Tibial artery (tissue), 4 donors: ENCODE measurements at regions not wholly inside any gene's neighbourhood (a gene's known extent, or its start where the extent isn't known, plus 50 kb on each side); places are given as distances from the start of the nearest gene placed in this dataset.

Experiments
- DNase-seq, 2 donors: peaks; one replicate each; pipeline ENCODE4 v3.0.0-alpha.2; 2019
- H3K27ac ChIP-seq, 2 donors: fragments of 200-600 bp; sonication (generic) in 1 of 2; 1 replicate in 1 of 2; 2 replicates in 1 of 2; pipeline ENCODE4 v1.5.1; 2018 to 2019; ENCODE audit warnings: mild to moderate bottlenecking in 1 of 2
- H3K27me3 ChIP-seq, 2 donors: fragments of 200-600 bp; sonication (generic) in 1 of 2; one replicate each; pipeline versions ENCODE4 v1.5.1 to v1.6.0; 2016 to 2019
- H3K36me3 ChIP-seq, 3 donors: fragments of 200-600 bp; sonication (generic) in 2 of 3; one replicate each; pipeline ENCODE4 v1.5.1; 2016 to 2019; ENCODE audit warnings: mild to moderate bottlenecking in 2 of 3
- H3K4me1 ChIP-seq, 4 donors: fragments of 200-600 bp; sonication (generic) in 2 of 4; 1 replicate in 3 of 4; 2 replicates in 1 of 4; pipeline ENCODE4 v1.5.1; 2016 to 2019
- H3K4me3 ChIP-seq, 2 donors: fragments of 200-600 bp; sonication (generic) in 1 of 2; 1 replicate in 1 of 2; 2 replicates in 1 of 2; pipeline ENCODE4 v1.5.1; 2018 to 2019; ENCODE audit warnings: mild to moderate bottlenecking in 2 of 2
- H3K9me3 ChIP-seq, 3 donors: fragments of 200-600 bp; sonication (generic) in 1 of 3; one replicate each; pipeline ENCODE4 v1.5.1; 2016 to 2019
- CTCF ChIP-seq, 2 experiments: fragments of 200-600 bp in 1 of 2; fragments of 450-650 bp in 1 of 2; IDR thresholded peaks; one replicate each; pipeline ENCODE4 v1.5.1; 2017 to 2019; ENCODE audit warnings: antibody characterized with exemption in 2 of 2, mild to moderate bottlenecking in 1 of 2, moderate library complexity in 1 of 2
- intact Hi-C: fragments of 100-400 bp; cut with DNase I; formaldehyde crosslinking; loops from one replicate; pipeline ENCODE4 v1.15.0; 2023; ENCODE audit warnings: low total_unique reads

DNA sequence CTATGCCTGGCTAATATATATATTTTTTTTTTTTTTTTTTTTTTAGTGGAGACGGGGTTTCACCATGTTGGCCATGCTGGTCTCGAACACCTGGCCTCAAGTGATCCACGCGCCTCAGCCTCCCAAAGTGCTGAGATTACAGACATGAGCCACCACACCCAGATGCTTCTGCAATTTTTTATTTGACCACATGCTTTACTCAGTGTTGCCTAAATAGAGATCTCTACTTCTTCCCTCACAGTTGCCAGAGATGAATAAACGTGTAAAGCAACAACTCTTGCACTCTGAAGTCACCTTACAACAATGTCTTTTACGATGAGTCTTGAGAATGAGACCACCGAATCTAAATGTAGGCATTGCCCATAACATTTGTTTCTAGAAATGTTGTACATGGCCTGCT lies 107.9 kb upstream of the FRMD4A start:
- no peaks in the 10 kb centered on the region for H3K27me3 ChIP-seq
- no peaks in the 10 kb centered on the region for H3K36me3 ChIP-seq
- no peak for DNase-seq
- no peak overlapping the region for H3K27ac ChIP-seq
- no peak for TF ChIP-seq CTCF (IDR thresholded peaks at IDR 0.05)
- H3K9me3 ChIP-seq = no peaks in the 10 kb centered on the region
- peaks cover 0 to 6% (median 0%) of the 10 kb centered on the region in 4 donors for H3K4me1 ChIP-seq
- intact Hi-C loops = no loop called here
- H3K4me3 ChIP-seq = no peak overlapping the region

DNA sequence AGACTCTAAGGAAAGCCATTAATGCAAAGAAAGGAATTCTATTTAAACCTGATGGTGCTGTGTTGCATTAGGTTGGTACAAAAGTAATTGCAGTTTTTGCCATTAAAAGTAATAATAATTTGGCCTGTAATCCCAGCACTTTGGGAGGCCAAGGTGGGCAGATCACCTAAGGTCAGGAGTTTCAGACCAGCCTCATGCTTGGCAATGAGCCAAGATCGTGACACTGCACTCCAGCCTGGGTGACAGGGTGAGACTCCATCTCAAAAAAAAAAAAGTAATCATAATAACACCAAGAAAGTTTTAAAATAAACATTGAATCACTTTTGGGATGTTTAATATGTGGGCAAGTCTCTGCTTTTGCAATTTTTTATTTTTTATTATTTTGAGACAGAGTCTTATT lies 107.3 kb upstream of the FRMD4A start:
- Histone ChIP-seq H3K4me3 (no peak overlapping the region), H3K27me3 (no peaks in the 10 kb centered on the region), H3K36me3 (no peaks in the 10 kb centered on the region), H3K9me3 (no peaks in the 10 kb centered on the region), H3K4me1 (peaks cover 0 to 6% (median 0%) of the 10 kb centered on the region in 4 donors), H3K27ac (no peak overlapping the region)
- TF ChIP-seq CTCF (IDR thresholded peaks at IDR 0.05) = no peak
- intact Hi-C loops = no loop called here
- DNase-seq = no peak

GRCh38 chr10:14435976-14436632 lies 105.4 kb upstream of the FRMD4A start:
- Histone ChIP-seq H3K9me3 (no peaks in the 10 kb centered on the region), H3K27me3 (no peaks in the 10 kb centered on the region), H3K4me3 (no peak overlapping the region), H3K4me1 (peaks cover 0 to 6% (median 0%) of the 10 kb centered on the region in 4 donors), H3K27ac (no peak overlapping the region), H3K36me3 (no peaks in the 10 kb centered on the region)
- intact Hi-C loops = no loop called here
- no peak for TF ChIP-seq CTCF (IDR thresholded peaks at IDR 0.05)
- DNase-seq = no peak

- no peak for TF ChIP-seq CTCF (IDR thresholded peaks at IDR 0.05)
- intact Hi-C loops = no loop called here
- DNase-seq = no peak
Measured at GRCh38 chr10:14433147-14433546, 102.4 kb upstream of the FRMD4A start.

DNA sequence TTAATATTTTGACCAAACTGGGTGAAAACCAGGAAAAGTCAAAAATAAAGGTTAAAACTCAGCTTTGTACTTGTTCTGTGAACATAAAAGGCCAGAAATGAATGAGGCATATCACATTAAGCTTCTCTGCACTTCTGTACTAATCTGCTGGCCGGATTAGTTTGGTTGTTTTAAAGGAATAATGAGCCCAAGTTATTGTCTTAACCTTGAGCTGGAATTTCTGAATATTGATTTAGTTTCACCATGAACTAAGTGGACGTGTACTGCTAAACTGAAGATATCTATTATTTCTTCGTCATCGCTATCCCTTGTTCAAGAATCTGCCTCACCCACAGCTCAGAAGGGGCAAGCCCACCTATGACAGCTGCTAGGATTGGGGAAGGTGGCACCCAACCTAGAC lies 101.1 kb upstream of the FRMD4A start:
- no peaks in the 10 kb centered on the region for H3K36me3 ChIP-seq
- no peak overlapping the region for H3K27ac ChIP-seq
- intact Hi-C loops = no loop called here
- H3K4me1 ChIP-seq = no peaks in the 10 kb centered on the region
- no peak for DNase-seq
- no peak overlapping the region for H3K4me3 ChIP-seq
- H3K27me3 ChIP-seq = no peaks in the 10 kb centered on the region
- no peak for TF ChIP-seq CTCF (IDR thresholded peaks at IDR 0.05)
- H3K9me3 ChIP-seq = no peaks in the 10 kb centered on the region

More at GRCh38 chr10:14433147-14433546, 102.4 kb upstream of the FRMD4A start:
- Histone ChIP-seq H3K4me3 (no peak overlapping the region), H3K4me1 (no peaks in the 10 kb centered on the region), H3K9me3 (no peaks in the 10 kb centered on the region), H3K27ac (no peak overlapping the region), H3K27me3 (no peaks in the 10 kb centered on the region), H3K36me3 (no peaks in the 10 kb centered on the region)
